Suprapubic skin (tissue), 4 donors: ENCODE measurements at regions not wholly inside any gene's neighbourhood (a gene's known extent, or its start where the extent isn't known, plus 50 kb on each side); places are given as distances from the start of the nearest gene placed in this dataset.

Source experiments
- DNase-seq, 2 donors: peaks; one replicate each; pipeline ENCODE4 v3.0.0-alpha.2; 2019; ENCODE audit warnings: low spot score in 2 of 2
- H3K27ac ChIP-seq: fragments of 200-600 bp; sonication (generic); one replicate; pipeline ENCODE4 v1.5.1; 2019
- H3K27me3 ChIP-seq: fragments of 200-600 bp; sonication (generic); one replicate; pipeline ENCODE4 v1.5.1; 2019
- H3K36me3 ChIP-seq: fragments of 200-600 bp; sonication (generic); one replicate; pipeline ENCODE4 v1.5.1; 2019
- H3K4me1 ChIP-seq: fragments of 200-600 bp; sonication (generic); one replicate; pipeline ENCODE4 v1.5.1; 2019
- H3K4me3 ChIP-seq: fragments of 200-600 bp; sonication (generic); one replicate; pipeline ENCODE4 v1.5.1; 2019; ENCODE audit warnings: mild to moderate bottlenecking
- H3K9me3 ChIP-seq: fragments of 200-600 bp; sonication (generic); one replicate; pipeline ENCODE4 v1.5.1; 2019
- EP300 ChIP-seq: sonication (generic); formaldehyde crosslinking; IDR thresholded peaks from one replicate; pipeline ENCODE4 v1.6.1; 2017; ENCODE audit warnings: antibody characterized with exemption
- POLR2A ChIP-seq, 2 donors: fragments of 450-650 bp; IDR thresholded peaks; one replicate each; pipeline ENCODE4 v1.6.1; 2017; ENCODE audit warnings: antibody characterized with exemption in 2 of 2, mild to moderate bottlenecking in 2 of 2, moderate library complexity in 2 of 2
- POLR2AphosphoS5 ChIP-seq, 3 donors: sonication (generic); formaldehyde crosslinking; IDR thresholded peaks; one replicate each; pipeline ENCODE4 v1.6.1; 2017; ENCODE audit warnings: antibody characterized with exemption in 3 of 3
- WGBS: methylation state at CpG from one replicate; pipeline ENCODE4 v1.1.5; 2018; 5-methylcytosine and 5-hydroxymethylcytosine counted together
- TF ChIP-seq, protein P1 (sequence below), 2 donors: fragments of 200-600 bp in 1 of 2; fragments of 450-650 bp in 1 of 2; sonication (generic) in 1 of 2; IDR thresholded peaks; one replicate each; pipeline ENCODE4 v1.5.1; 2016 to 2019; ENCODE audit warnings: antibody characterized with exemption in 2 of 2, mild to moderate bottlenecking in 1 of 2, moderate library complexity in 1 of 2

DNA sequence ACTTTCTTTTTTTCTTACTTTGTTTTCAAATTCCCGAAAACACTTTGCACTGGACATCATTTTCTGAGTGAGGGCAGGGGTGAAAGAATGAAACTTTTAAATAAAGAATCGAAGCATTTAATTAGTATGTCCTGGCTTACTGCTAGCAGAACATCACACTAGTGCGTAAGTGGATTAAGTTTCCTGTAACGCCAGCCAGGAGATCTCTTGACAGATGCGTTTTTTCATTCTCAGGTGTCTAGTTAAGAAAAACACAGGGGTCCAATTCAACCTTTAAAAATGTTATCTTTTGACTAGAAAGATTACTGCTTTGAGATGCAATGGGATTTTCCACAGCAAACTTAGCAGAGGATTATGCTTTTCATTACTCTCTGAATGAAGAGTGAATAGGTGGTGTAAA, 858.8 kb upstream of the EPHA7 start:
- Histone ChIP-seq H3K27ac (no peak overlapping the region), H3K4me1 (no peaks in the 10 kb centered on the region), H3K27me3 (no peaks in the 10 kb centered on the region), H3K9me3 (no peaks in the 10 kb centered on the region), H3K4me3 (no peak overlapping the region), H3K36me3 (no peaks in the 10 kb centered on the region)
- TF ChIP-seq EP300 (no peak), POLR2AphosphoS5 (IDR thresholded peaks at IDR 0.05) (no peak), POLR2A (IDR thresholded peaks at IDR 0.05) (no peak)
- TF ChIP-seq, protein P1, sequence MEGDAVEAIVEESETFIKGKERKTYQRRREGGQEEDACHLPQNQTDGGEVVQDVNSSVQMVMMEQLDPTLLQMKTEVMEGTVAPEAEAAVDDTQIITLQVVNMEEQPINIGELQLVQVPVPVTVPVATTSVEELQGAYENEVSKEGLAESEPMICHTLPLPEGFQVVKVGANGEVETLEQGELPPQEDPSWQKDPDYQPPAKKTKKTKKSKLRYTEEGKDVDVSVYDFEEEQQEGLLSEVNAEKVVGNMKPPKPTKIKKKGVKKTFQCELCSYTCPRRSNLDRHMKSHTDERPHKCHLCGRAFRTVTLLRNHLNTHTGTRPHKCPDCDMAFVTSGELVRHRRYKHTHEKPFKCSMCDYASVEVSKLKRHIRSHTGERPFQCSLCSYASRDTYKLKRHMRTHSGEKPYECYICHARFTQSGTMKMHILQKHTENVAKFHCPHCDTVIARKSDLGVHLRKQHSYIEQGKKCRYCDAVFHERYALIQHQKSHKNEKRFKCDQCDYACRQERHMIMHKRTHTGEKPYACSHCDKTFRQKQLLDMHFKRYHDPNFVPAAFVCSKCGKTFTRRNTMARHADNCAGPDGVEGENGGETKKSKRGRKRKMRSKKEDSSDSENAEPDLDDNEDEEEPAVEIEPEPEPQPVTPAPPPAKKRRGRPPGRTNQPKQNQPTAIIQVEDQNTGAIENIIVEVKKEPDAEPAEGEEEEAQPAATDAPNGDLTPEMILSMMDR (IDR thresholded peaks at IDR 0.05): no peak
- WGBS: 61% methylated on average over 5 of the region's 5 CpGs
- no peak for DNase-seq

- Histone ChIP-seq H3K4me1 (no peaks in the 10 kb centered on the region), H3K4me3 (no peak overlapping the region), H3K27ac (no peak overlapping the region), H3K27me3 (no peaks in the 10 kb centered on the region), H3K36me3 (no peaks in the 10 kb centered on the region), H3K9me3 (no peaks in the 10 kb centered on the region)
- no peak for TF ChIP-seq POLR2AphosphoS5 (IDR thresholded peaks at IDR 0.05)
- TF ChIP-seq POLR2A (IDR thresholded peaks at IDR 0.05): no peak
- TF ChIP-seq, protein P1 (IDR thresholded peaks at IDR 0.05): no peak
- no peak for TF ChIP-seq EP300
- WGBS: 77% methylated on average over 2 of the region's 2 CpGs
- DNase-seq: no peak
Measured at GRCh38 chr6:94272327-94272726, 853.0 kb upstream of the EPHA7 start.

- Histone ChIP-seq H3K4me1 (no peaks in the 10 kb centered on the region), H3K36me3 (no peaks in the 10 kb centered on the region), H3K27ac (no peak overlapping the region), H3K9me3 (no peaks in the 10 kb centered on the region), H3K4me3 (no peak overlapping the region), H3K27me3 (no peaks in the 10 kb centered on the region)
- DNase-seq: no peak
- TF ChIP-seq, protein P1 (IDR thresholded peaks at IDR 0.05): no peak
- TF ChIP-seq EP300 (no peak), POLR2AphosphoS5 (IDR thresholded peaks at IDR 0.05) (no peak), POLR2A (IDR thresholded peaks at IDR 0.05) (no peak)
- WGBS: 44% methylated on average over 4 of the region's 4 CpGs
Measured at GRCh38 chr6:94270091-94270948, 851.0 kb upstream of the EPHA7 start.

GRCh38 chr6:94269256-94269655, 849.9 kb upstream of the EPHA7 start:
- DNase-seq: no peak

DNA sequence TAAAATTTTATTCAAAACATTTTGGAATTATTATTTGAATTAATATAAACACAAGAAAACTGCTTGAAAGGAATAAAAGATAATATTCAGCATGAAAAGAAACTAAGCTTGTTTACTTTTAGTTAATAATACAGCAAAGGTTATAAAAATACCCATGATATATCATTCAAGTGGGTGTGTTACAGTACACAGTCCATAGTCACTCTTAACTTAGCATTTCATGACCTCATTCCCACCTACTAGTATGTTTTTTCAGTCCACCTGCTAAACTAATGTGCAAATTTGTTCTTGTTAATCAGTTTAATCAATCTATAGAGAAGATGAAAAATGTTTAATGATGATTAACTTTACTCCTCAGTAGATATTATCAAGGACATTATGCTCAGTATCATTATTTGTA, 841.4 kb upstream of the EPHA7 start:
- no peaks in the 10 kb centered on the region for H3K4me1 ChIP-seq
- no peaks in the 10 kb centered on the region for H3K9me3 ChIP-seq
- H3K4me3 ChIP-seq: no peak overlapping the region
- TF ChIP-seq, protein P1 (IDR thresholded peaks at IDR 0.05): no peak
- TF ChIP-seq POLR2A (IDR thresholded peaks at IDR 0.05): no peak
- H3K27ac ChIP-seq: no peak overlapping the region
- H3K27me3 ChIP-seq: no peaks in the 10 kb centered on the region
- H3K36me3 ChIP-seq: no peaks in the 10 kb centered on the region
- DNase-seq: no peak

More at GRCh38 chr6:94269256-94269655, 849.9 kb upstream of the EPHA7 start:
- Histone ChIP-seq H3K27me3 (no peaks in the 10 kb centered on the region), H3K36me3 (no peaks in the 10 kb centered on the region), H3K4me3 (no peak overlapping the region), H3K4me1 (no peaks in the 10 kb centered on the region), H3K9me3 (no peaks in the 10 kb centered on the region), H3K27ac (no peak overlapping the region)
- TF ChIP-seq, protein P1 (IDR thresholded peaks at IDR 0.05): no peak
- TF ChIP-seq EP300 (no peak), POLR2A (IDR thresholded peaks at IDR 0.05) (no peak), POLR2AphosphoS5 (IDR thresholded peaks at IDR 0.05) (no peak)
